ENCODE measurements at regions not wholly inside any gene's neighbourhood (a gene's known extent, or its start where the extent isn't known, plus 50 kb on each side); places are given as distances from the start of the nearest gene placed in this dataset.

DNA sequence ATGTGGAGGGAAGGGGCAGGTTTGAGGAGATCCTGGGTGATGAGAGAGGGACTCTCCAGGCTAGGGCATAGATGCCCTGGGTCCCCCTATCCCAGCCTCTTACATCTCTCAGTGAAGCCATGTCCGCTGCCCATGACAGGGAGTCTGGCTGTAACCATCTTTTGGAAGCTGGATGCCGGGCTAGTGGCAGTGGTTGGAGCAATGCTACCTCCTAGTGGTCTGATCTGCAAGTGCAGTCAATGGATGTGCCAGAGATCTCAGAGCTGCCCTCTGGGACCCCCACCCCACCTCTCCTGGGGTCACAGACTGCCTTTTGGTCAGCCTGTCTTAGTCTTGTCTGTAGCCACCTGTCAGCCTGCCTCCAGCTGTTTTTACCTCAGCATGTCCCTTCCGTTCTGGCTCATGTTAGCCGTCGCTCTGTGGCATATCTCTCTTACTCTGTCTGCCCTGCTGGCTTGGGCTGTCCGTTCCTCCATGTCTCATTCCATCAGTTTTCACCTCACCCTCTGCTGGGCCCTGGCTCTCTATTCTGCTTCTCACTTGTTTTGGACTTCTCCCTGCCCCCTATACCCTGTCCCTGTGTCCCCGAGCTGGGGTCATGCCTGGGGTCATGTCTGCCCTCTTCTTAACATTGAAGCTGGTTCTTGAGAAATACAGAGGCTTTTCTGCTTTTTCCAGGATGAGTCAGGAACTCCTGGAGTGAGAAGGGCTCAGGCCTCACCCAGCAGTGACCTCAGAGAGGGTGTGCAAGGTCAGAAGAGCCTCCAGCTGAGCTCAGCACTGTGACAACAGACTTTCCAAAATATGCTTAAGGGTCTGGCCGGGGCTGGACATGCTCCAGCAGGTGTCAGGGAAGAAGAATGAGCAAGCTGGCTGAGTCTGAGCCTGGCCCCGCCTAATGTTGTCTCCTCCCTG is 52.0 kb upstream of the THY1 start:
- peak in 1 of 2 donors; percentile 12 for DNase-seq (ENCODE audit: low read depth in 2 of 2)

- DNase-seq (ENCODE audit: low read depth in 2 of 2) = no peak
Observed at GRCh38 chr11:119473901-119474681, 51.1 kb upstream of the THY1 start.

- DNase-seq (ENCODE audit: low read depth in 2 of 2) = no peak
Observed at GRCh38 chr11:119473226-119473625, 50.3 kb upstream of the THY1 start.

DNA sequence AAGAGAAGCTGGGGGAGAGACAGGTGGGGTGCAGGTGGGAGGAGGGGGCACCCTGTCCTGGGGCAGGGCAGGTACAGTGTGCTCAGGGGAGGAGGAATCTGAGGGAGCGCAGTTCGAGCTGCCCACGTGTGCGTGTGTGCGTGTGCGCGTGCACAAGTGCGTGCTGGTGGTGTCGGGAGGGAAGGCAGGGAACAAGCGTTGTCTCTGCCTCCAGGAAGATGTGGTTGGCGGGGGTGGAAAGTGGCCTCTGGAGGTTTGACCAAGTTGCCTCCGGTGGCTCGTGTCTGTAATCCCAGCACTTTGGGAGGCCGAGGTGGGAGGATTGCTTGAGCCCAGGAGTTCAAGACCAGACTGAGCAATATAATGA is 49.9 kb upstream of the THY1 start:
- DNase-seq (ENCODE audit: low read depth in 2 of 2) = no peak

Measured in stimulated activated CD8-positive, alpha-beta memory T cell treated with anti-CD3 and anti-CD28 coated beads, Interleukin-7, amount 100 ng/mL, for 1 hour (primary cell).